ENCODE measurements at regions not wholly inside any gene's neighbourhood (a gene's known extent, or its start where the extent isn't known, plus 50 kb on each side); places are given as distances from the start of the nearest gene placed in this dataset.

- TF ChIP-seq POLR2A (IDR thresholded peaks at IDR 0.05) (no peak), CTCF (IDR thresholded peaks at IDR 0.05) (no peak)
Measured at GRCh38 chr4:38387348-38387747, 276.7 kb upstream of the KLF3 start.
